Activated CD4-positive, alpha-beta T cell treated with anti-CD3 and anti-CD28 coated beads for 36 hours (primary cell): ENCODE measurements at regions not wholly inside any gene's neighbourhood (a gene's known extent, or its start where the extent isn't known, plus 50 kb on each side); places are given as distances from the start of the nearest gene placed in this dataset.
A peak's percentile ranks its signal among the peaks of the same experiment; 100 is the strongest.

ENCODE experiments used
- ATAC-seq: fragments of 200-7000 bp; cut with Tn5 transposase; one replicate; pipeline ENCODE4 v1.10.0; 2021; ENCODE audit warnings: mild to moderate bottlenecking, moderate library complexity
- CTCF ChIA-PET: fragments of 350-600 bp; sonication (Branson Sonifier 250); formaldehyde crosslinking; loops from one replicate; lab custom pipeline; 2021; ENCODE audit warnings: antibody characterized with exemption; lab: Charles Lee
- POLR2A ChIA-PET: fragments of 350-600 bp; sonication (Branson Sonifier 250); formaldehyde crosslinking; loops from one replicate; lab custom pipeline; 2021; ENCODE audit warnings: antibody characterized with exemption, inconsistent platforms; lab: Charles Lee
- DNase-seq: peaks from one replicate; pipeline ENCODE4 v3.0.0-alpha.2; 2020
- H3K27ac Mint-ChIP-seq: one replicate; pipeline ENCODE4 v1.8.0; 2021; ENCODE audit warnings: mixed read lengths
- H3K27me3 Mint-ChIP-seq: one replicate; pipeline ENCODE4 v1.8.0; 2021; ENCODE audit warnings: mixed read lengths
- H3K36me3 Mint-ChIP-seq: one replicate; pipeline ENCODE4 v1.8.0; 2021; ENCODE audit warnings: low read depth, mixed read lengths
- H3K4me1 Mint-ChIP-seq: one replicate; pipeline ENCODE4 v1.8.0; 2021; ENCODE audit warnings: mixed read lengths
- H3K4me3 Mint-ChIP-seq: one replicate; pipeline ENCODE4 v1.8.0; 2021; ENCODE audit warnings: mild to moderate bottlenecking, moderate library complexity, mixed read lengths
- H3K9me3 Mint-ChIP-seq: one replicate; pipeline ENCODE4 v1.8.0; 2021; ENCODE audit warnings: low read depth, mixed read lengths
- intact Hi-C, 2 experiments: fragments of 100-400 bp; cut with DNase I in 1 of 2; cut with micrococcal nuclease in 1 of 2; formaldehyde crosslinking; loops; one replicate each; pipeline versions ENCODE4 v1.14.2 to v1.15.1; 2022 to 2024; cut with DNase I, micrococcal nuclease

DNA sequence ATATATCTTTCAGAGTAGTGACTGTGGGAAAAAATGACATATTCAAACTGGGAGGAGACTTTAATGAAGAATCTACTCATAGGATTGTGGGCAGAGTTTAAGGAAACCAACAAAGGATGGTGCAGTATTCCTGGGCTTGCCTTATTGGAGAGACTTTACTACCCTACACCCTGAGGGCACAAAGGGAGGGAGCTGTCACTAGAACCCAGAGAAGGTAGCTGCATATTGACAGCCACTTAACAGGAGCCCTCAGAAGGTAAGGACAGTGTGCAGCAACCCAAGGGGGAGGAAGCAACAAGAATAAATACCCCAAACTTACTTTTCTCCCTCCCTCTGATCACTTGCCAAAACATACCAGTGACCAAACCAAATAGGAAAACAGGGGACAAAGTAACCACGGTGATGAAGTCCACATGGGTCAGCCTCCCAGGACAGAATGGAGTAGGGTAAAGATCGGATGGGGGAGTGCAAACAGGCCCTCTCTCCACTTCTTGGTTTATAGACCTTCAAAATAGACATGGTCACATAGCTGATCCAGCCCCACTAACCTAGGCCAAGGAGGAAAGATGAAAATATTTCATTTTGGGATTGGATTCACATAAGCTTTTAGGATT lies 121.8 kb upstream of the SESN3 start:
- H3K4me3 Mint-ChIP-seq: no peak overlapping the region
- no peak for ATAC-seq
- POLR2A ChIA-PET: no interaction called here
- H3K36me3 Mint-ChIP-seq: no peaks in the 10 kb centered on the region
- intact Hi-C loops: no loop called here
- DNase-seq: no peak
- peaks cover 12% of the 10 kb centered on the region for H3K9me3 Mint-ChIP-seq
- H3K27ac Mint-ChIP-seq: no peak overlapping the region
- H3K27me3 Mint-ChIP-seq: peaks cover 2% of the 10 kb centered on the region
- H3K4me1 Mint-ChIP-seq: no peaks in the 10 kb centered on the region
- CTCF ChIA-PET: no interaction called here

DNA sequence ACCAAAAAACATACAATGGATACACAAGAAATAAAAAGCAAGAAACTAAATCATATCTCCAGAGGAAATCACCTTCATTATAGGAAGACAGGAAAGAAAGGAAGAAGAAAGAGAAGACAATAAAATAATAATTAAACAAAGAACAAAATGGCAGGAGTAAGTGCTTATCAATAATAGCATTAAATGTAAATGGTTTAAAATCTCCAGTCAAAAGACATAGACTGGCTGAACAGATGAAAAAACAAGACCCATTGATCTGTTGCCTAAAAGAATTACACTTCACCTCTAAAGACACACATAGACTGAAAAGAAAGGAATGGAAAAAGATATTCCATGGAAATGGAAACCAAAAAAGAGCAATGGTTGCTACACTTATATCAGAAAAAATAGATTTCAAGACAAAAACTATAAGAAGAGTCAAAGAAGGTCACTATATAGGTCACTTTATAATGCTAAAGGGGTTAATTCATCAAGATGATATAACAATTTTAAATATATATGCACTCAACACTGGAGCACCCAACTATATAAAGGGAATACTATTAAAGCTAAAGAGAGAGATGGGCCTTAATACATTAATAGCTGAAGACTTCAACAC lies 118.4 kb upstream of the SESN3 start:
- H3K4me3 Mint-ChIP-seq: no peak overlapping the region
- DNase-seq (no peak), ATAC-seq (no peak)
- POLR2A ChIA-PET: no interaction called here
- peaks cover 12% of the 10 kb centered on the region for H3K9me3 Mint-ChIP-seq
- intact Hi-C loops: loop anchor here in 1 of 2 experiments (5.0 to 10.0 kb wide), 2 partner anchors 197 to 355 kb away; no protein-coding TSS in a partner anchor
- peaks cover 17% of the 10 kb centered on the region for H3K4me1 Mint-ChIP-seq
- no peaks in the 10 kb centered on the region for H3K36me3 Mint-ChIP-seq
- CTCF ChIA-PET: interaction anchor here (1.2 to 1.4 kb wide), 2 partner anchors 10 to 191 kb away, joined by 3 to 4 read pairs; no protein-coding TSS in a partner anchor
- no peak overlapping the region for H3K27ac Mint-ChIP-seq
- no peaks in the 10 kb centered on the region for H3K27me3 Mint-ChIP-seq

DNA sequence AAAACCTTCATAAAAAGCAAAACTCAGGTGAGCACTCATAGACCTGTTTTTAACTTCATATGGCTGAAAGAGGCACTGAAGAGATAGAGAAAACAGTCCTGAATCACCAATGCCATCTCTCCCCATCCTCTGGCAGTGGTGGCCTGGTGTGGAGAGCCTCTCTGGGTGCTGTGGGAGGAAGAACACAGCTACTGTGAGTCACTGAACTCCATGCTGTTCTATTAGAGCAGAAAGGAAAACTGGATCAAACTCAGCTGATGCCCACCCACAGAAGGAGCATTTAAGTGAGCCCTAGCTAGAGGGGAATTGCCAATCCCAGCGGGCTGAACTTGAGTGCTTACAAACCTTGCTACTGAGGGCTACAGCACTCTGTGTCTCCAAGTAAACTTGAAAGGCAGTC lies 115.3 kb upstream of the SESN3 start:
- H3K4me3 Mint-ChIP-seq: no peak overlapping the region
- H3K27ac Mint-ChIP-seq: no peak overlapping the region
- peak; percentile 55 for ATAC-seq
- H3K36me3 Mint-ChIP-seq: no peaks in the 10 kb centered on the region
- H3K27me3 Mint-ChIP-seq: no peaks in the 10 kb centered on the region
- POLR2A ChIA-PET: no interaction called here
- peak; percentile 24 for DNase-seq
- intact Hi-C loops: loop anchor here in 1 of 2 experiments (5.0 to 10.0 kb wide), 2 partner anchors 194 to 359 kb away; no protein-coding TSS in a partner anchor
- peaks cover 17% of the 10 kb centered on the region for H3K4me1 Mint-ChIP-seq
- CTCF ChIA-PET: interaction anchor here (1.0 kb wide), 1 partner anchor 114 kb away, joined by 3 read pairs; no protein-coding TSS in a partner anchor
- H3K9me3 Mint-ChIP-seq: peaks cover 12% of the 10 kb centered on the region

DNA sequence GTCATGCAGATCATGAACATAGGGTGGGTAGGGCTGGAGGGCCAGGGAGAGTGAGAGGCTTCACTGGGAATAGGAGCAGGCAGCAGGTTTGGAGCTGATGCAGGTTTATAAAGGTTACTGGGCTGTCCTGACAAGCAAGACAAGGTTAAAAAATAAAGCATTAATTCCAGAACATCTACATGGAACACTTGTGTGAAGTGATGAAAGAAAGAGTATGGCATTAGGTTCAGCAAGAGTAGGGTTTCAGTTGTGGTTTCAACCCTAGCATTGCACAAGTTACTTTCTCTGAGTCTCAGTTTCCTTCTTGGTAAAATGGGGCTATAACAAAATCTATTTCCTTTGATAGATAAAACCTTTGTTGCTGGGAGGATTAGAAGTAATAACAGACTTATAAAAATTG lies 114.6 kb upstream of the SESN3 start:
- H3K36me3 Mint-ChIP-seq: no peaks in the 10 kb centered on the region
- no peak for DNase-seq
- ATAC-seq: peak; percentile 88
- no peaks in the 10 kb centered on the region for H3K27me3 Mint-ChIP-seq
- CTCF ChIA-PET: interaction anchor here (0.8 kb wide), 1 partner anchor 1092 kb away, joined by 3 read pairs; no protein-coding TSS in a partner anchor
- H3K27ac Mint-ChIP-seq: no peak overlapping the region
- intact Hi-C loops: loop anchor here in 1 of 2 experiments (5.0 to 10.0 kb wide), 2 partner anchors 193 to 359 kb away; no protein-coding TSS in a partner anchor
- POLR2A ChIA-PET: no interaction called here
- peaks cover 12% of the 10 kb centered on the region for H3K9me3 Mint-ChIP-seq
- no peak overlapping the region for H3K4me3 Mint-ChIP-seq
- H3K4me1 Mint-ChIP-seq: peaks cover 17% of the 10 kb centered on the region

DNA sequence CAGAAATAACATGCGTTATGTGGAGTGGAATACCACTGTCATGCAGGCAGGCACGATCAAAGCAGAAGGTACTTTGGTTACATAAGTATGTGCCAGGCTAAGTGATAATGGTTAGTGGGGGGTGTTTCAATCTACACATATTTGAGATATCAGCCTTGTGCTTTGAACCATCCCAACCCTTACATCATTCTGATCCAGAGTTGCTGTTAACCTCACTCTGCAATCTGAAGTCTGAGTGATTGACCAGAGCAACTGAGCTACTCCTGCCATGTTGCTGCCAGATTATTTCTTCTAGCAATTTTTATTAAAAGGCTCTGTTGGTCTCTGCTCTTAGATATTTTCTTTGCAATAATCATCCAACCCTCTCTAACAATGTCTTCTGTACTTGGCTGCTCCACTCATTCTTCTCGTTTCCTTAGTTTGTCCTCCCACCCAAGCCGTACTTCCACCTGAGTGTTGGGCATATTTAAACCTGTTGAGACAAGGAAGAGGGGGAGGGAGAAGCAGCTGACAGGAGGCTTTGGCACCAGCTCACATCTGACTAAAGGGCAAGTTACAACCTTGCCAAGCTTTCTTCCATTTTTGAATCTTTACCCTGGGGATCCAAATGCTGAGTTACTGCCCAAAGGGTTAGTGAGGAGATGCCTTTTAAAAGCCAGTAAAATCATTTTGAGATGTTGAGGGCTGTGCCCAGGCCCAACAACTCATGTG lies 114.1 kb upstream of the SESN3 start:
- peaks cover 17% of the 10 kb centered on the region for H3K4me1 Mint-ChIP-seq
- peaks cover 12% of the 10 kb centered on the region for H3K9me3 Mint-ChIP-seq
- ATAC-seq (no peak), DNase-seq (no peak)
- no peak overlapping the region for H3K4me3 Mint-ChIP-seq
- H3K36me3 Mint-ChIP-seq: no peaks in the 10 kb centered on the region
- intact Hi-C loops: loop anchor here in 1 of 2 experiments (5.0 to 10.0 kb wide), 2 partner anchors 193 to 360 kb away; no protein-coding TSS in a partner anchor
- H3K27me3 Mint-ChIP-seq: no peaks in the 10 kb centered on the region
- CTCF ChIA-PET: interaction anchor here (0.8 kb wide), 1 partner anchor 1093 kb away, joined by 3 read pairs; no protein-coding TSS in a partner anchor
- POLR2A ChIA-PET: no interaction called here
- H3K27ac Mint-ChIP-seq: peak overlapping the region; percentile 62

DNA sequence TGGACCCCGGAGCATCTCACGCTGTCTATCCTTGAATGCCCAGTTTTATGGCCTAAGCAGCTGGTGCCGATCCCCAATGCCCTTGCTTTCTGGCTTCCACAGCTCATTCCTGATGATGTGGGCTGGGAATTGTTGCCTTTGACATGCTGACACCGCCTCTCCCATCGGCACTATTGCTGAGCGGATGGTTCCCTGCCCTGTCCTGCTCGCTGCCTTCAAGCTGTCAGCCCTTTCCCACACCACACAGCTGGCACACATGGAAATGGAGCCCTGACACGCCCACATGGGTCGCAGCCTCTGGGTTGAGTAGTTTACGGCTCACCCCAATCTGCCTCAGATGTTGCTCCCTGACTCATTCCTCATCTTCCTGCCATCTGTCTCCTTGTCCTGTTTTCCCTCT lies 110.2 kb upstream of the SESN3 start:
- Mint-ChIP-seq H3K4me3 (no peak overlapping the region), H3K27me3 (no peaks in the 10 kb centered on the region), H3K27ac (no peak overlapping the region), H3K4me1 (peaks cover 17% of the 10 kb centered on the region), H3K36me3 (no peaks in the 10 kb centered on the region), H3K9me3 (no peaks in the 10 kb centered on the region)
- intact Hi-C loops: loop anchor here in 1 of 2 experiments (10.0 kb wide), 1 partner anchor 364 kb away; no protein-coding TSS in a partner anchor
- DNase-seq: no peak
- POLR2A ChIA-PET: no interaction called here
- no peak for ATAC-seq
- CTCF ChIA-PET: no interaction called here

DNA sequence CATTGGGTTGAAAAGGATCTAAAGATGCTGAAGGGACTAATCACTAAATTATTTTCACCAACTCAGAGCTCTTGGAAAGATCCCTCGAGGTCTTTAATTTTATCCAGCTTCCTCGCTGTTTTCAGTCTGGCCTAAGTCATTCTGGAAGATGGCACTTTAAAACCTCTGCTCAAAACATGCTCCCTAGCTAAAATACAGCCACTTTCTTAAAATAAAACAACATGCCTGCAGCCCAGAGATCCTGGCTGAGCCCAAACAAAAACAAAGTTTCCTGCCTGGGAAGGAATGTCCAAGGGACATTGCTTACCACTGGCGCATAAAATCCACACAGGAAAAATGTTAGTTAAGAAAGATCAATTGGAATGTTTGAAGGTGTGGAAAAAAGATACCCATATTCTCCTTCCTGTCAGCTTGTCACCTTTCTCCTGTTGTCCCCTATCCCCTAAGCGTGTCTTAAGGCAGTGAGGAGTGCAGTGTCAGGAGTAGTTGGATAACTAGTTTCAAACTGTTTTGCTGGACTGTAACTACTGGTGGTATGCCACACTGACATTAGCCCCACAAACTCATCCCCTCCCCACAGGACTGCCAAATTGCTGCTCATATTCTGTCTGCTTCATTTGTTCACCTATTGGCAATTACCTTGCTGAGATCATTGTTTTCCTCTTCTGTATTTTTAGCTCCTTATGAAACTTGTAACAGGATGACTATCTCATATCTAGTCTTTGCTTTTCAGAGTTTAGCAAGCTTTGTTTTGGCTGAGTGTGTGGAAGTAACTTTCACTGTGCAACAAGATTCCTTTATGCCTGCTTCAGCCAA lies 108.3 kb upstream of the SESN3 start:
- intact Hi-C loops: loop anchor here in 1 of 2 experiments (2.0 to 5.0 kb wide), 3 partner anchors 84 to 368 kb away; partner anchors contain the start of gene SESN3
- no peaks in the 10 kb centered on the region for H3K27me3 Mint-ChIP-seq
- CTCF ChIA-PET: interaction anchor here (0.7 to 1.4 kb wide), 4 partner anchors 10 to 366 kb away, joined by 3 to 4 read pairs (median 3); no protein-coding TSS in a partner anchor
- H3K9me3 Mint-ChIP-seq: no peaks in the 10 kb centered on the region
- H3K27ac Mint-ChIP-seq: no peak overlapping the region
- DNase-seq (no peak), ATAC-seq (peak; percentile 35)
- no peak overlapping the region for H3K4me3 Mint-ChIP-seq
- no peaks in the 10 kb centered on the region for H3K36me3 Mint-ChIP-seq
- peaks cover 1% of the 10 kb centered on the region for H3K4me1 Mint-ChIP-seq
- POLR2A ChIA-PET: no interaction called here

DNA sequence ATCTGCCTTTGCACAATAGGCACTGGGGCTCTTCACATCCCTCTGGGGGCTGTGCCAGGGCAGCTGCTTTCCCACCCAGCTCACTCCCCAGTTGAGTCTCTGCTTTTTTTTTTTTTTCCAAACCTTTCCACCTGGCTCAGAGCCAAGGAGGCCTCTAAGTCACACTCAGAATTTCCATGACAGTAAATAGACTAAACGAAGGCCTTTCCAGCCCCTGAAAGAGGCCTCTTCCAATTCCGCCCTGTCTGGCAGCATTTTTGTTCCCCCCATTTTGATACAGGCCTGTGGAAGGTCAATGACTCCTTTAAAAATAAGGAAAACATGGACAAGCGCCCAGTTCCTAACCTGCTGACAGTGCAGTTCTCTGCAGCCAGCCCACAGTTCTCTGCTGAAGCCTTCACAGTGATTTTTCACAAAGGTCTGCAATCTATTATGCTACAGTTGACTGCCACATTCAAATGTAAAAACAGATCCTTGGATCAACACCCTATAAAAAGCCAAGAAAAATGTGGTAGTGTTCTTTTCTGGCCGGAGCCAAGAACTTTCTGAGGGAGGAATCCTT lies 107.5 kb upstream of the SESN3 start:
- no peaks in the 10 kb centered on the region for H3K9me3 Mint-ChIP-seq
- intact Hi-C loops: loop anchor here in 1 of 2 experiments (2.0 to 5.0 kb wide), 3 partner anchors 84 to 369 kb away; partner anchors contain the start of gene SESN3
- POLR2A ChIA-PET: no interaction called here

DNA sequence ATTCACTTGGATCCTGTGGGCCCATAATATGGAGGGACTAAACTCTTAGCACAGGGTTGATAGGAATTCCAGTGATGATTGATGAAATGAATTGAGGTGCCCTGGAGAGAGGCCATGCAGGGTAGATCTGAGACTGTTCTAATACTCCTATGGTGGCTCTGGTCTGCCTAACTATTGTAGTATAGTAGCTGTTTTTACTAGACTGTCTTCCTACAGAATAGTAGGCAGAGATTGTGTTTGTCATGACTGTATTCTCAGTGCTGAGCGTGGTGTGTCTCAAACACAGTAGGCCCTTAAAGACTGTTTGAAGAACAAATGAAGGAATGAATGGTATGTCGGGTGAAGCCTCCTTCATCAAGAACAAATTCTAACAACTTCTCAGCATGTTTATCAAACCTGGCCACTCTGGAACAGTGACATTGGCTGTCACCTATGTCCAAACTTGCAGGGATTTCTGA lies 107.0 kb upstream of the SESN3 start:
- ATAC-seq (peak; percentile 45), DNase-seq (no peak)
- CTCF ChIA-PET: interaction anchor here (0.6 to 2.1 kb wide), 5 partner anchors 93 to 374 kb away, joined by 3 to 6 read pairs (median 3); no protein-coding TSS in a partner anchor
- no peaks in the 10 kb centered on the region for H3K36me3 Mint-ChIP-seq
- H3K27me3 Mint-ChIP-seq: no peaks in the 10 kb centered on the region
- peaks cover 1% of the 10 kb centered on the region for H3K4me1 Mint-ChIP-seq
- no peaks in the 10 kb centered on the region for H3K9me3 Mint-ChIP-seq
- no peak overlapping the region for H3K4me3 Mint-ChIP-seq
- POLR2A ChIA-PET: interaction anchor here (0.6 kb wide), 1 partner anchor 451 kb away, joined by 3 read pairs; the partner anchor contains the start of gene FAM76B
- H3K27ac Mint-ChIP-seq: no peak overlapping the region
- intact Hi-C loops: loop anchor here in 1 of 2 experiments (2.0 to 5.0 kb wide), 4 partner anchors 83 to 369 kb away; partner anchors contain the start of gene SESN3

More for the DNA sequence above, 107.5 kb upstream of the SESN3 start:
- DNase-seq (peak; percentile 23), ATAC-seq (peak; percentile 9)
- H3K27me3 Mint-ChIP-seq: no peaks in the 10 kb centered on the region
- peaks cover 1% of the 10 kb centered on the region for H3K4me1 Mint-ChIP-seq
- no peaks in the 10 kb centered on the region for H3K36me3 Mint-ChIP-seq
- no peak overlapping the region for H3K27ac Mint-ChIP-seq
- CTCF ChIA-PET: interaction anchor here (0.7 to 1.4 kb wide), 4 partner anchors 11 to 367 kb away, joined by 3 to 4 read pairs (median 3); no protein-coding TSS in a partner anchor
- H3K4me3 Mint-ChIP-seq: no peak overlapping the region
